PC-9 (cell line): ENCODE measurements at regions not wholly inside any gene's neighbourhood (a gene's known extent, or its start where the extent isn't known, plus 50 kb on each side); places are given as distances from the start of the nearest gene placed in this dataset.

Experiments used
- BruUV-seq: library from RNA; stranded (reverse); fragments of 400-500 nt; replicated peaks from 2 replicates; lab custom pipeline; 2021; lab: Mats Ljungman, UMichigan
- CTCF ChIA-PET: fragments of 300-600 bp; sonication (Branson Sonifier 250); formaldehyde crosslinking; loops from one replicate; lab custom pipeline; 2022; ENCODE audit warnings: antibody characterized with exemption; lab: Charles Lee
- POLR2A ChIA-PET: fragments of 300-600 bp; sonication (Branson Sonifier 250); formaldehyde crosslinking; loops from one replicate; lab custom pipeline; 2022; ENCODE audit warnings: antibody characterized with exemption; ENCODE audit not compliant: unreplicated experiment; lab: Charles Lee
- DNase-seq, 2 experiments: peaks; one replicate each; pipeline versions ENCODE4 v3.0.0 to v3.0.0-alpha.2; 2015 to 2022; ENCODE audit warnings: mixed read lengths in 1 of 2
- H2AFZ ChIP-seq: fragments of 200-600 bp; sonication (generic); 2 replicates; pipeline ENCODE4 v1.8.1; 2017; ENCODE audit warnings: antibody characterized with exemption
- H3F3A ChIP-seq: fragments of 200-600 bp; sonication (generic); 2 replicates; pipeline ENCODE4 v1.8.1; 2017; ENCODE audit warnings: antibody characterized with exemption, mild to moderate bottlenecking, low read depth; ENCODE audit not compliant: insufficient read depth
- H3K27ac ChIP-seq: fragments of 200-600 bp; sonication (generic); 2 replicates; pipeline ENCODE4 v1.6.1; 2016; ENCODE audit warnings: mixed run types
- H3K27me3 ChIP-seq: fragments of 200-600 bp; sonication (generic); 2 replicates; pipeline ENCODE4 v1.6.1; 2016; ENCODE audit warnings: low read depth, mixed run types; ENCODE audit not compliant: insufficient read depth
- H3K36me3 ChIP-seq: fragments of 200-600 bp; sonication (generic); 2 replicates; pipeline ENCODE4 v1.6.1; 2016; ENCODE audit warnings: low read depth, mixed run types
- H3K4me1 ChIP-seq: fragments of 200-600 bp; sonication (generic); replicated peaks from 2 replicates; pipeline ENCODE4 v1.6.1; 2016; ENCODE audit warnings: mixed run types; ENCODE audit not compliant: insufficient read depth
- H3K4me2 ChIP-seq: fragments of 200-600 bp; sonication (generic); 2 replicates; pipeline ENCODE4 v1.6.1; 2017; ENCODE audit warnings: mixed run types
- H3K4me3 ChIP-seq: fragments of 200-600 bp; sonication (generic); 2 replicates; pipeline ENCODE4 v1.6.1; 2016; ENCODE audit warnings: mixed run types
- H3K79me2 ChIP-seq: fragments of 200-600 bp; sonication (generic); 2 replicates; pipeline ENCODE4 v1.6.1; 2017; ENCODE audit warnings: low read depth, mixed run types
- H3K9me2 ChIP-seq: fragments of 200-600 bp; sonication (generic); 2 replicates; pipeline ENCODE4 v1.8.1; 2017; ENCODE audit warnings: mild to moderate bottlenecking; ENCODE audit not compliant: insufficient read depth
- H3K9me3 ChIP-seq: fragments of 200-600 bp; sonication (generic); 2 replicates; pipeline ENCODE4 v1.8.1; 2016; ENCODE audit warnings: low read depth; ENCODE audit not compliant: insufficient read depth
- H4K20me1 ChIP-seq: fragments of 200-600 bp; sonication (generic); 2 replicates; pipeline ENCODE4 v1.8.1; 2017; ENCODE audit not compliant: insufficient read depth
- CTCF ChIP-seq: fragments of 200-600 bp; sonication (generic); conservative IDR thresholded peaks from 2 replicates; pipeline ENCODE4 v1.6.1; 2017; ENCODE audit warnings: mixed run types, antibody characterized with exemption, mild to moderate bottlenecking, moderate library complexity
- EZH2 ChIP-seq: fragments of 200-600 bp; sonication (generic); IDR thresholded peaks from 2 replicates; pipeline ENCODE4 v1.8.0; 2017; ENCODE audit warnings: antibody characterized with exemption, low read depth
- intact Hi-C: fragments of 100-400 bp; cut with micrococcal nuclease; formaldehyde crosslinking; loops from one replicate; pipeline ENCODE4 v1.10.0; 2022; ENCODE audit not compliant: unreplicated experiment

- no peaks in the 10 kb centered on the region for H4K20me1 ChIP-seq
- intact Hi-C loops, result no loop called here
These were observed 1197.9 kb downstream of the BCL11B start for GRCh38 chr14:98074111-98074510.

GRCh38 chr14:98077176-98077575, 1194.8 kb downstream of the BCL11B start:
- Histone ChIP-seq H3K36me3 (no peaks in the 10 kb centered on the region), H3K27ac (no peak overlapping the region), H2AFZ (no peak overlapping the region), H3K9me2 (no peaks in the 10 kb centered on the region), H3F3A (no peaks in the 10 kb centered on the region), H3K4me3 (no peak overlapping the region), H3K27me3 (no peaks in the 10 kb centered on the region; the same call in 1 of the 2 replicates), H3K79me2 (no peaks in the 10 kb centered on the region), H3K4me2 (no peak overlapping the region), H4K20me1 (no peaks in the 10 kb centered on the region), H3K9me3 (no peaks in the 10 kb centered on the region), H3K4me1 (no peaks in the 10 kb centered on the region)
- intact Hi-C loops, result no loop called here
- POLR2A ChIA-PET, result interaction anchor here (0.7 kb wide), 1 partner anchor 12 kb away, joined by 3 read pairs; no protein-coding TSS in a partner anchor
- DNase-seq, result no peak
- CTCF ChIA-PET, result no interaction called here
- TF ChIP-seq EZH2 (no peak), CTCF (no peak)
- no TSS peak for BruUV-seq

More at GRCh38 chr14:98074111-98074510, 1197.9 kb downstream of the BCL11B start:
- no peak overlapping the region for H2AFZ ChIP-seq
- no peak overlapping the region for H3K4me3 ChIP-seq
- H3K9me2 ChIP-seq, result no peaks in the 10 kb centered on the region
- H3K9me3 ChIP-seq, result no peaks in the 10 kb centered on the region
- no peak for DNase-seq
- H3K4me1 ChIP-seq, result no peaks in the 10 kb centered on the region
- H3F3A ChIP-seq, result no peaks in the 10 kb centered on the region
- no peaks in the 10 kb centered on the region for H3K36me3 ChIP-seq
- CTCF ChIA-PET, result no interaction called here
- TF ChIP-seq CTCF (no peak), EZH2 (no peak)
- no peaks in the 10 kb centered on the region; the same call in 1 of the 2 replicates for H3K27me3 ChIP-seq
- no TSS peak for BruUV-seq
- H3K4me2 ChIP-seq, result no peak overlapping the region
- POLR2A ChIA-PET, result no interaction called here
- no peaks in the 10 kb centered on the region for H3K79me2 ChIP-seq
- no peak overlapping the region for H3K27ac ChIP-seq

- Histone ChIP-seq H3K4me1 (no peaks in the 10 kb centered on the region), H3K27ac (no peak overlapping the region), H3K4me3 (no peak overlapping the region), H4K20me1 (no peaks in the 10 kb centered on the region), H3F3A (no peaks in the 10 kb centered on the region), H3K4me2 (no peak overlapping the region), H3K79me2 (no peaks in the 10 kb centered on the region), H3K9me2 (no peaks in the 10 kb centered on the region), H3K27me3 (no peaks in the 10 kb centered on the region), H3K36me3 (no peaks in the 10 kb centered on the region), H3K9me3 (no peaks in the 10 kb centered on the region), H2AFZ (no peak overlapping the region)
- intact Hi-C loops, result no loop called here
- BruUV-seq, result no TSS peak
- ChIA-PET CTCF (no interaction called here), POLR2A (no interaction called here)
- TF ChIP-seq CTCF (no peak), EZH2 (no peak)
- DNase-seq, result no peak
These were observed 1189.2 kb downstream of the BCL11B start for GRCh38 chr14:98082833-98083232.
